Endothelial cell (in vitro differentiated cells): ENCODE measurements at regions not wholly inside any gene's neighbourhood (a gene's known extent, or its start where the extent isn't known, plus 50 kb on each side); places are given as distances from the start of the nearest gene placed in this dataset. TPM values are rescaled to one million over a fixed set of nuclear protein-coding genes. Genes with fewer than 3 reads are reported as not detected.

Source experiments
- microRNA-seq: library from miRNA; unstranded; fragments of <30 nt; microRNA quantifications from one replicate; pipeline ENCODE4, GENCODE V29; 2020; ENCODE audit not compliant: unreplicated experiment

Small RNA genes in the stretch of these regions (microRNA-seq; reads per million reads assigned to microRNA genes)
- not detected for gene MIR1268A
